Stimulated activated naive CD4-positive, alpha-beta T cell treated with Interleukin-2 at 50 U/mL for 16 hours (primary cell): ENCODE measurements at regions not wholly inside any gene's neighbourhood (a gene's known extent, or its start where the extent isn't known, plus 50 kb on each side); places are given as distances from the start of the nearest gene placed in this dataset.
"Not testable (repeated sequence)": the region's sequence is repeated elsewhere in the genome, so short reads cannot be mapped to it uniquely, and the experiment has no call there.

Experiments used
- DNase-seq: peaks from one replicate; lab custom pipeline; 2025; lab: John Stamatoyannopoulos, UW

GRCh38 chr19:13652810-13653590 is 111.3 kb upstream of the MRI1 start:
- no peak for DNase-seq

- DNase-seq, result no peak
Measured at GRCh38 chr19:13646758-13647157, 117.6 kb upstream of the MRI1 start.

GRCh38 chr19:13644645-13645044 is 119.7 kb upstream of the MRI1 start:
- DNase-seq, result no peak

GRCh38 chr19:13640611-13641010 is 123.7 kb upstream of the MRI1 start:
- no peak for DNase-seq

GRCh38 chr19:13639342-13639929 is 124.9 kb upstream of the MRI1 start:
- DNase-seq, result no peak

- DNase-seq, result no peak
Measured at GRCh38 chr19:13637664-13638063, 126.7 kb upstream of the MRI1 start.

- DNase-seq, result no peak
Measured at GRCh38 chr19:13634658-13635057, 128.4 kb upstream of the CACNA1A start.

GRCh38 chr19:13633522-13633922 is 127.2 kb upstream of the CACNA1A start:
- DNase-seq, result no peak

- no peak for DNase-seq
Measured at GRCh38 chr19:13633109-13633508, 126.8 kb upstream of the CACNA1A start.

- DNase-seq, result not testable (repeated sequence)
Measured at GRCh38 chr19:13632164-13632563, 125.9 kb upstream of the CACNA1A start.

- DNase-seq, result no peak
Measured at GRCh38 chr19:13629687-13630357, 123.5 kb upstream of the CACNA1A start.

GRCh38 chr19:13627531-13627930 is 121.3 kb upstream of the CACNA1A start:
- no peak for DNase-seq

GRCh38 chr19:13623716-13624710 is 117.7 kb upstream of the CACNA1A start:
- DNase-seq, result no peak

- no peak for DNase-seq
Measured at GRCh38 chr19:13622766-13623715, 116.8 kb upstream of the CACNA1A start.

- DNase-seq, result peak; percentile 17
Measured at GRCh38 chr19:13621413-13621812, 115.1 kb upstream of the CACNA1A start.

- DNase-seq, result no peak
Measured at GRCh38 chr19:13619203-13619632, 112.9 kb upstream of the CACNA1A start.

- no peak for DNase-seq
Measured at GRCh38 chr19:13615890-13616289, 109.6 kb upstream of the CACNA1A start.

- DNase-seq, result no peak
Measured at GRCh38 chr19:13613447-13613846, 107.2 kb upstream of the CACNA1A start.

GRCh38 chr19:13611596-13611995 is 105.3 kb upstream of the CACNA1A start:
- no peak for DNase-seq

GRCh38 chr19:13610039-13610691 is 103.9 kb upstream of the CACNA1A start:
- DNase-seq, result no peak
